T-helper 2 cell (primary cell): ENCODE measurements at regions not wholly inside any gene's neighbourhood (a gene's known extent, or its start where the extent isn't known, plus 50 kb on each side); places are given as distances from the start of the nearest gene placed in this dataset.
"Not testable (repeated sequence)": the region's sequence is repeated elsewhere in the genome, so short reads cannot be mapped to it uniquely, and the experiment has no call there.

ENCODE experiments used
- DNase-seq, 5 experiments: peaks; one replicate each; pipeline versions ENCODE4 v3.0.0 to v3.0.0-alpha.2; 2012 to 2022

GRCh38 chr1:234916840-234917239 is 211.8 kb downstream of the TOMM20 start:
- DNase-seq = no peak

DNA sequence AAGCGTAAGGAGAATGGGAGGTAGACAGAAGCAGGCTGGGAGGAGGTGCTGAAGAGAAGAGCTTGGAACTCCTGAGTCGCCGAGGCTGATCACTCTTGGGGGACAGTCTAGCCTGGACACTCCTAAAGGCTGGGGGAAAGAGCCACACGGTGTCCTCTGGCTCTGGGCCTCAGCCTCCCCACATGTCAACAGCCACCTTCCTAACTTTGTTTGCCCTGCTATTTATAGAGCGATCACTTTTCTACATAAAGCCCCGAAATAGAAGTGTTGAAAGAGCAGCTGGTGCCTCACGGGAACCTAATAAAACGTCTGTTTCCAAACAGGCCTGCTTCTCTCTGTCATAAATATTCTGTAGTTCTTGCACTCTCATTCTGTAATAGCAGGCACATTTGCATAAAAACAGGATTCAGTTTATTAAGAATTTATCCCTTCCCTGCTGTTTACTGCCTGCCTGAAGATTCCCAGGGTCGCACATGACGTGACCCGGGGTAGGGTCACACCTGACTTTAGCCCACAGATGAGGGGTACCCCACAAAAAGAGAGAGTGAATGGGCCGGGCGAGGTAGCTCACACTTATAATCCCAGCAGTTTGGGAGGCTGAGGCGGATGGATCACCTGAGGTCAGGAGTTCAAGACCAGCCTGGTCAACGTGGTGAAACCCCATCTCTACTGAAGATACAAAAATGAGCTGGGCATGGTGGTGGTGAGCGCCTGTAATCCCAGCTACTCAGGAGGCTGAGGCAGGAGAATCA is 212.5 kb downstream of the TOMM20 start:
- no peak for DNase-seq

DNA sequence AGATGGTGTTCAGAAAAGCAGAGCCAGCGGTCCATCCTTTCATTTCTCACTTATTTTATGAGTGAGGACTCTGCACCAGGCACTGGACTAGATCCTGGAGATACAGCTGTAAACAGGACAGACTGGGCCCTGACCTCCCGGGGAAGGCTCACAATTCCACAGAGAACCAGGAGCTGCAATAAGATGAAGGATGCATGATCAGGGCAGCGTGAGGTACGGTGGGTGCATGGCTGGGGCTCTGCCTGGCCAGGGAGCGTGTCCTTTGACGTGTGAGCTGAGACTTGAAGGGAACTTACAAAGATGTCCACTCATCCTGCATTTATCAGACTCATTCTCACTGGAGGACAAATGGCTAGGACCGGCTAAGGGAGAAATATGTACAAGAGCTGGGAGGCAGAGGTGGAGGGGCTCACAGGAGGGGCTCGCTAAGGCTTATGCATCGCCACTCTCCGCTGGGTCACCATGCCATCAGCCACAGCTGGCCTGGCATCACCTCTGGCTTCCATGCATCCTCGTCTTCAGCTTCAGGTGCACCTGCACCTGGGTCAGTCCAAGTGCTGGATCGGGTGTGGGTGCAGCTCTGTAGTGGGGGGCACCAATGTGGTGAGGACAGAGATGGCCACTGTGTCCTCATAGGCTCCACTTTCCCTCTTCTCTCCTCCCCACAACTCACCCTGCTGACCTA is 213.9 kb downstream of the TOMM20 start:
- no peak for DNase-seq

GRCh38 chr1:234913771-234914170 is 214.9 kb downstream of the TOMM20 start:
- no peak for DNase-seq

DNA sequence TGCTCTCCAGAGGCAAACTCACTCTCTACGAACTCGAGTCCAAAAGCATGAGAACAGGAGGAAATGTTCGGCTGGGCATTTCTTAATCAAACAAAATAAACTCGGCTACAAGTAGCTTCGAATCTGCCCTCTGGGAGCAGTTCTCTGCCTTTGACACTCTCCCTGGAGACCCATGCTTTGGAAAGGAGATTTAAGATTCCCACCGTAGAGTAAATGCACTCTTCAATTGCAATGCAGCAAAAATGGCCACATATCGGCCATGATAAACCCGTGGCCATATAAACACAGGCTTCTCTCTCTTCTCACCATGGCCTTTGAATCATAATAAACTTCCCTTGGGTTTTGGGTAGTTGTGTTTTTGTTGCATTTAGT is 215.4 kb downstream of the TOMM20 start:
- no peak for DNase-seq

GRCh38 chr1:234912548-234913277 is 215.9 kb downstream of the TOMM20 start:
- no peak for DNase-seq

DNA sequence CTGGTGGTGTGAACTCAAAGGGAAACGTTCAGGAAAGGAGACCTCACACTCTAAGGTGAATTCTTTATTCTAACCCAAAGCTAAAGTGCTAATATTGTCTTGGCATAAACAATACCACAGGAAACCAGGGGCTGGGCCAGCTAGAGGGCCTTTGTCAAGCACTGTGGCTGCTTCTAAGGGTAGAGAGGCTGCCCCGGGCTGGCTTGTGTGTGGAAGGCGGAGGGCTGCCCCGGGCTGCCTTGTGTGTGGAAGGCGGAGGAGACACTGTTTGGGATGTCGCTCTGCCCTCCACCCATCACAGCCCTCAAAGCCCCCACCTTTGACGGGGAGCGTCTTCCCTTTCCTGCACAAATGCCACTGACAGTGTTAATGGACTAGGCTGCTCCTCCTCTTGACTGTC is 216.8 kb downstream of the TOMM20 start:
- DNase-seq = peak in 2 of 5 experiments; percentile 38 to 74

DNA sequence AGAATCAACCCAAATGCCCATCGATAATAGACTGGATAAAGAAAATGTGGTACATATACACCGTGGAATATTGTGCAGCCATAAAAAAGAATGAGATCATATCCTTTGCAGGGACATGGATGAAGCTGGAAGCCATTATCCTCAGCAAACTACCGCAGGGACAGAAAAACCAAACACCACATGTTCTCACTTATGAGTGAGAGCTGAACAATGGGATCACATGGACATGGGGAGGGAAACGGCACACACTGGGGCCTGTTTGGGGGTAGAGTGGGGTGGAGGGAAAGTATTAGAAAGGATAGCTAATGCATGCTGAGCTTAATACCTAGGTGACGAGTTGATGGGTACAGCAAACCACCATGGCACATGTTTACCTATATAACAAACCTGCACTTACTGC is 217.5 kb downstream of the TOMM20 start:
- not testable (repeated sequence) for DNase-seq

DNA sequence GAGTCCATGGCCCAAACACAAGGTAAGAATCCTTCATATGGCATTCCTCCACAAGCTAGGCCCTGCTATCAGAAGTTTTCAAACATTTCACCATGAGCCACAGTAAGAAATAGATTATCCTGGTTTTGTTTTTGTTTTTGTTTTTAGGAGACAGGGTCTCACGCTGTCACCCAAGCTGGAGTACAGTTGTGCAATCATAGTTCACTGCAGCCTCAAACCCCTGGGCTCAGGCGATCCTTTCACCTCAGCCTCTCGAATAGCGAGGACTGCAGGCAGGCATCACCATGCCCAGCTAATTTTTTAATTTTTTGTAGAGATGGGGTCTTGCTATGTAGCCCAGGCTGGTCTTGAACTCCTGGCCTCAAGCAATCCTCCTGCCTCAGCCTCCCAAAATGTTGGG is 218.8 kb downstream of the TOMM20 start:
- DNase-seq = no peak

- DNase-seq = no peak
Observed at GRCh38 chr1:234909307-234909810, 219.3 kb downstream of the TOMM20 start.

DNA sequence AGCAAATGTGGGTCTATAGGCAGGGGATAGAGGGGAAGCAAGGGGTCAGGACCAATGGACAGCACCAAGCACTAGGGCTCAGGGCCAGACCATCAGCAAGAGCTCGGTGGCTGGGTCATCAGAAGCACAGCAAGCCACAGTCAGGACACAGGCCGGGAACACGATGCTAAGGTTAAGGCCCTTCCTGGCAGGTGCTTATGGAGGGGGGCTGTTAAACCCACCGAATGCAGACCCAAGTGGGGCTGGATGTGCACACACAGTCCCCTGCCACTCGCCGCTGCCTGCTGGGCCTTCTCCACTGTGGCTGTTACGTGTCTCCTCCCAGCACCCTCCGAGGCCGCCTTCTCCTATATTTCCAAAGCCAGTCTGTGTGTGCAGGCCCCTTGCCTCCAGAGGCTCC is 220.1 kb downstream of the TOMM20 start:
- DNase-seq = no peak

GRCh38 chr1:234907940-234908405 is 220.7 kb downstream of the TOMM20 start:
- DNase-seq = no peak

GRCh38 chr1:234907208-234907939 is 221.3 kb downstream of the TOMM20 start:
- DNase-seq = no peak

DNA sequence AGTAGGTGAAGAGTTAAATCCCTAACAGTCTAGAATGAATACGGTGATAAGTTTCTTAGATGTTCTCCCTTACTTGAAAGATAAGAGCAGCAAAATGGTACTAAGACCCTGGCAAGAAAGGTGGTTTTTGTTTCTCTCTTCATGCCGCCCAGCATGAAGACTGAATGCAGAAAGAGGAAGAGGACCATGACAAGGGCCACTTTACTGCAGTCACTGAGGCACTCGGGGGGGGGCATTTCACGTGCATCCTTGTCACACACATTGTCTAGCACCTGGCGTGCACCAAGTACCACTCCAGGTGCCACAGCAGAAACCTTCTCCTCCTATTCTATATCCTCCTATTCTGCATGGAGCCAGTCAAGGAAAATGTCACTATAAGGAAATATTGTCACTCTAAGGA is 222.0 kb downstream of the TOMM20 start:
- no peak for DNase-seq

GRCh38 chr1:234902774-234903547 is 225.7 kb downstream of the TOMM20 start:
- DNase-seq = no peak

- no peak for DNase-seq
Observed at GRCh38 chr1:234901491-234902049, 227.1 kb downstream of the TOMM20 start.

DNA sequence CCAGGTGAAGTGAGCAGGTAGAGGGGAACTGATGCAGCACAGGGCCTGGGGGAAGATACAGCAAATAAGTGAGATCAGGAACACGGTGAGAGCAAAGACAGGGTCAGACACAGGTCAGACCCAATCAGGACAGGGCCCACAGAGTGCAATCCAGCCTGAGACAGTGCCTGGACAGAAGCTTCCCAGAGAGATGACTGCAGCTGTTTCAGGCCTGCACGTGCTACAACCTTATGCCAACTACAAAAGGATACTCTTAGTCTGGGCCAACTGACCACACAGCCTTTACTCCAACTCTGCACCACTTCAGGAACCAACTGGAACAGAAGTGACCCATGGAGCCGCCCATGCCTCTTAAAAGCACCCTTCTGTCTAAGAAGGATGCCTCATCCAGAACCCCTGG is 228.0 kb downstream of the TOMM20 start:
- DNase-seq = no peak

DNA sequence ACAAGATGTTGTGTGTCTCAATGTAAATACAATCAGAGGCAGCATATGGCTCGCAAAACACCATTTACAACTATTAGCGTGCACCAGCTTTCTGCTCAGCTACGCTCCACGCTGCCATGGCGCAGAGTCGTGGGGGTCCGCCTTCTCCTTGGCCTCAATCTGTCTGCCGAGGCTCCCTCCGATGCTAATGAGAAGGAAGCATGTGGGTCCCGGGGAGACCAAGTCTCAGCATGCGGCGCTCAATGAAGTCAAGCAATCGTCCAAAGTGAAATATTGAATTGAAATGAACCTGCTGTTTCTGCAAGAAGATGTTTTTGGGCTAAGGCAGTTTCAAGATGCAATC is 228.9 kb downstream of the TOMM20 start:
- no peak for DNase-seq

DNA sequence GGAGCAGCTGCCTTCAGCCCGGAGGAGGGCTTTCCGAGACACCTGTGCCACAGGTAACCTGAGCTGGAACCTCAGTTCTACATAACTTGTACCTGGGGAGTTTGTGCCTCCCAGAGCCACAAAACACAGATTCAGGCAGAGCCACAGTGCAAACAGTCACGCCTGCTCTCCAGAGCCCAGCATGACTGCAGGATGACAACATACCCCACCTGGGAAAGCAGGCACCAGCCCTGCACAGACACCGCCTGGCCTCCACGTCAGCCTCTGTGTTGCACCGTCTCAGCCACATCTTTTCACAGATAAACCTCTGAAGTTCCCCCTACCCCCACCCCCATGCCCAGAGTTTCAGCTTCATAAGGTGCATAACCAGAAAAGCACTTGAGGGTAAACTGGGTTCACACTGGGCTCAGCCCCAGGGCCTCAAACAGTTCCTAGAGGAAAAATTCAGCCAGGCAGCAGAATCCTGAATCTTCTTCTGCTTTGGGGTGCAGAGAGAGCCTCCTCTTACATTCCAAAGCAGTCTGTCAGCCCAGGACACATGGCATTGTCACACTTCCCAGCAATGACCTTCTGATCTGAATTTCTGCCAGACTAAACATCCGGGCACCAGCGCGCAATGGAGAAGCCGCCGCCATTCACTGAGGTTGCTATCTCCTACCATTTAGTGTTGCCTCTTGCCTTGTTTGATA is 229.5 kb downstream of the TOMM20 start:
- no peak for DNase-seq

DNA sequence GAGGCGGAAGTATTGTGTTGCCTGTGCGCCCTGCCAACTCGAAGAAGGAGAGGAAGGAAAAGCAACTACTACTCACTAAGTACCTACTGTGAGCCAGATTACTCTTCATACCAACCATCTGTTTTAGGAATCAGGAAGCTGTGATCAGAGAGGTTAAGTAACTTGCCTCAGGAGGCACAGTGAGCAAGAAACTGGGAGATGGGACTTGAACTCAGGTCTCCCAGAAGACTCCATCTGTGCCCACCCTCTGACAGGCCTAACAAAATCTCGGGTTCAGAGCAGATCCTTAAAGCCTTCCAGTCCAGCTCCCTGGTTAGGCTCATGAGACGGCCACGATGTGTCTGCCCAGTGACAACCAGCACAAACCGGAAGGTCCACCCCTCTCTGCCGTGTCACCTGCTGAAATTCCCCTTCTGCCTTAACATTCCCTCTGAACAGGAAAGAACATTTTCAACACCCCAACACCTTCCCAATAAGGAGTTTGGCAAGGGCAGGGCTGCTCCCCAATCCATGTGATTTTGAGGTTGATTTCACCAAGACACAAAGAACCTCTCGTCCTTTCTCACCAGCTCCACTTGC is 230.1 kb downstream of the TOMM20 start:
- DNase-seq = no peak
